HEK293 (cell line): ENCODE measurements at regions not wholly inside any gene's neighbourhood (a gene's known extent, or its start where the extent isn't known, plus 50 kb on each side); places are given as distances from the start of the nearest gene placed in this dataset.

Experiments used
- CTCF ChIA-PET: fragments of 350-600 bp; formaldehyde crosslinking; extraction: SDS; loops from one replicate; lab custom pipeline; 2021; ENCODE audit warnings: antibody characterized with exemption; lab: Yijun Ruan, JAX
- POLR2A ChIA-PET: fragments of 300-600 bp; formaldehyde crosslinking; extraction: SDS; loops from one replicate; lab custom pipeline; 2020; ENCODE audit warnings: antibody characterized with exemption, inconsistent platforms; lab: Yijun Ruan, JAX
- H3K27ac ChIP-seq: fragments of 200-500 bp; sonication (Bioruptor generic); 2 replicates; pipeline ENCODE4 v1.5.1; 2014; ENCODE audit warnings: low read depth, low read length, control low read depth, inconsistent platforms; ENCODE audit errors: extremely low read depth
- H3K36me3 ChIP-seq, 2 experiments: fragments of 200-500 bp in 1 of 2; sonication (Bioruptor generic) in 1 of 2; 1 replicate in 1 of 2; 2 replicates in 1 of 2; pipeline ENCODE4 v1.5.1; 2014 to 2017; ENCODE audit warnings: inconsistent platforms in 2 of 2, low read length in 2 of 2; ENCODE audit not compliant: control insufficient read depth in 2 of 2, insufficient read depth in 1 of 2
- H3K4me1 ChIP-seq: fragments of 200-500 bp; sonication (Bioruptor generic); 2 replicates; pipeline ENCODE4 v1.5.1; 2014; ENCODE audit warnings: mild to moderate bottlenecking, low read length, inconsistent platforms; ENCODE audit not compliant: control insufficient read depth, insufficient read depth
- H3K4me3 ChIP-seq: 2 replicates; pipeline ENCODE4 v1.5.1; 2011; ENCODE audit warnings: low read depth, mild to moderate bottlenecking, control low read depth, low read length, moderate library complexity
- H3K9me3 ChIP-seq: fragments of 200-500 bp; sonication (Bioruptor generic); 2 replicates; pipeline ENCODE4 v1.5.1; 2014; ENCODE audit warnings: low read depth, low read length, inconsistent platforms; ENCODE audit not compliant: control insufficient read depth, insufficient read depth
- EGR2 ChIP-seq: fragments of 450-650 bp; formaldehyde crosslinking; IDR thresholded peaks from 2 replicates; pipeline ENCODE4 v1.5.1; 2016; ENCODE audit warnings: low read depth, missing biosample characterization, missing genetic modification characterization
- HOXD13 ChIP-seq: sonication (generic); formaldehyde crosslinking; IDR thresholded peaks from 2 replicates; pipeline ENCODE4 v1.8.0; 2022; ENCODE audit warnings: missing genetic modification reagents, borderline replicate concordance
- INSM2 ChIP-seq: fragments of 450-650 bp; formaldehyde crosslinking; IDR thresholded peaks from 2 replicates; pipeline ENCODE4 v1.5.1; 2016; ENCODE audit warnings: missing biosample characterization, missing genetic modification characterization
- KLF17 ChIP-seq: fragments of 450-650 bp; formaldehyde crosslinking; IDR thresholded peaks from 2 replicates; pipeline ENCODE4 v1.5.1; 2016; ENCODE audit warnings: missing biosample characterization, missing genetic modification characterization
- OVOL3 ChIP-seq: fragments of 450-650 bp; formaldehyde crosslinking; IDR thresholded peaks from 2 replicates; pipeline ENCODE4 v1.5.1; 2016; ENCODE audit warnings: missing biosample characterization, missing genetic modification characterization
- SETDB1 ChIP-seq: IDR thresholded peaks from one replicate; pipeline ENCODE4 v1.6.1; 2017; ENCODE audit warnings: mild to moderate bottlenecking, low read length, moderate library complexity, mixed read lengths; ENCODE audit not compliant: insufficient read length
- SP2 ChIP-seq: fragments of 450-650 bp; formaldehyde crosslinking; IDR thresholded peaks from 2 replicates; pipeline ENCODE4 v1.5.1; 2016; ENCODE audit warnings: missing biosample characterization, missing genetic modification characterization
- TCF7L2 ChIP-seq: IDR thresholded peaks from 2 replicates; pipeline ENCODE4 v1.6.1; 2011; ENCODE audit warnings: low read depth, mild to moderate bottlenecking, inconsistent platforms, low read length, moderate library complexity, borderline replicate concordance
- WT1 ChIP-seq: fragments of 450-650 bp; formaldehyde crosslinking; IDR thresholded peaks from 2 replicates; pipeline ENCODE4 v1.5.1; 2016; ENCODE audit warnings: missing biosample characterization, missing genetic modification characterization
- ZBTB44 ChIP-seq: fragments of 450-650 bp; IDR thresholded peaks from 2 replicates; pipeline ENCODE4 v1.5.1; 2018; ENCODE audit warnings: missing biosample characterization, mild to moderate bottlenecking, missing genetic modification characterization
- ZFP3 ChIP-seq: fragments of 450-650 bp; formaldehyde crosslinking; IDR thresholded peaks from 2 replicates; pipeline ENCODE4 v1.5.1; 2016; ENCODE audit warnings: low read depth, missing biosample characterization, missing genetic modification characterization
- ZNF132 ChIP-seq: fragments of 450-650 bp; formaldehyde crosslinking; IDR thresholded peaks from 2 replicates; pipeline ENCODE4 v1.5.1; 2017; ENCODE audit warnings: missing biosample characterization, missing genetic modification characterization, borderline replicate concordance
- ZNF138 ChIP-seq: fragments of 450-650 bp; formaldehyde crosslinking; IDR thresholded peaks from 2 replicates; pipeline ENCODE4 v1.5.1; 2016; ENCODE audit warnings: missing biosample characterization, missing genetic modification characterization, borderline replicate concordance
- ZNF169 ChIP-seq: fragments of 450-650 bp; formaldehyde crosslinking; IDR thresholded peaks from 2 replicates; pipeline ENCODE4 v1.5.1; 2016; ENCODE audit warnings: missing biosample characterization, missing genetic modification characterization
- ZNF174 ChIP-seq: fragments of 450-650 bp; formaldehyde crosslinking; IDR thresholded peaks from 2 replicates; pipeline ENCODE4 v1.5.0; 2017; ENCODE audit warnings: missing biosample characterization, mild to moderate bottlenecking, missing genetic modification characterization
- ZNF266 ChIP-seq: fragments of 450-650 bp; formaldehyde crosslinking; IDR thresholded peaks from 2 replicates; pipeline ENCODE4 v1.5.1; 2016; ENCODE audit warnings: missing biosample characterization, missing genetic modification characterization, low read depth
- ZNF660 ChIP-seq: fragments of 450-650 bp; IDR thresholded peaks from 2 replicates; pipeline ENCODE4 v1.5.1; 2018; ENCODE audit warnings: missing biosample characterization, mild to moderate bottlenecking, missing genetic modification characterization
- ZNF670 ChIP-seq: fragments of 450-650 bp; formaldehyde crosslinking; IDR thresholded peaks from 2 replicates; pipeline ENCODE4 v1.5.1; 2016; ENCODE audit warnings: missing biosample characterization, missing genetic modification characterization, low read depth
- ZNF701 ChIP-seq: fragments of 450-650 bp; formaldehyde crosslinking; IDR thresholded peaks from 2 replicates; pipeline ENCODE4 v1.5.1; 2016; ENCODE audit warnings: missing biosample characterization, missing genetic modification characterization
- ZNF776 ChIP-seq: fragments of 450-650 bp; formaldehyde crosslinking; IDR thresholded peaks from 2 replicates; pipeline ENCODE4 v1.5.0; 2017; ENCODE audit warnings: missing biosample characterization, missing genetic modification characterization, borderline replicate concordance
- TF ChIP-seq, protein P1 (sequence below): fragments of 450-650 bp; formaldehyde crosslinking; IDR thresholded peaks from 2 replicates; pipeline ENCODE4 v1.5.1; 2016; ENCODE audit warnings: missing biosample characterization, missing genetic modification characterization
- TF ChIP-seq, protein P2 (sequence below): fragments of 450-650 bp; formaldehyde crosslinking; IDR thresholded peaks from 2 replicates; pipeline ENCODE4 v1.5.1; 2016; ENCODE audit warnings: missing biosample characterization, missing genetic modification characterization, borderline replicate concordance

GRCh38 chr10:3668276-3668965 is 116.6 kb downstream of the KLF6 start:
- CTCF ChIA-PET = no interaction called here
- Histone ChIP-seq H3K36me3 (no peaks in the 10 kb centered on the region), H3K27ac (no peak overlapping the region), H3K9me3 (no peaks in the 10 kb centered on the region), H3K4me1 (no peaks in the 10 kb centered on the region), H3K4me3 (no peak overlapping the region)
- POLR2A ChIA-PET = interaction anchor here (1.0 kb wide), 1 partner anchor 36 kb away, joined by 4 read pairs; no protein-coding TSS in a partner anchor
- TF ChIP-seq ZNF132 (tag by site-specific recombination) (no peak), EGR2 (tag by site-specific recombination) (no peak), ZNF660 (tag by site-specific recombination) (no peak), ZNF701 (no peak), SETDB1 (no peak), ZBTB44 (no peak), ZNF174 (tag by site-specific recombination) (no peak), HOXD13 (CRISPR knock-in tag) (no peak), ZNF266 (tag by site-specific recombination) (no peak), ZFP3 (tag by site-specific recombination) (no peak), WT1 (tag by site-specific recombination) (no peak), KLF17 (no peak), SP2 (tag by site-specific recombination) (no peak), ZNF138 (tag by site-specific recombination) (no peak), ZNF776 (tag by site-specific recombination) (no peak), ZNF169 (tag by site-specific recombination) (no peak)

DNA sequence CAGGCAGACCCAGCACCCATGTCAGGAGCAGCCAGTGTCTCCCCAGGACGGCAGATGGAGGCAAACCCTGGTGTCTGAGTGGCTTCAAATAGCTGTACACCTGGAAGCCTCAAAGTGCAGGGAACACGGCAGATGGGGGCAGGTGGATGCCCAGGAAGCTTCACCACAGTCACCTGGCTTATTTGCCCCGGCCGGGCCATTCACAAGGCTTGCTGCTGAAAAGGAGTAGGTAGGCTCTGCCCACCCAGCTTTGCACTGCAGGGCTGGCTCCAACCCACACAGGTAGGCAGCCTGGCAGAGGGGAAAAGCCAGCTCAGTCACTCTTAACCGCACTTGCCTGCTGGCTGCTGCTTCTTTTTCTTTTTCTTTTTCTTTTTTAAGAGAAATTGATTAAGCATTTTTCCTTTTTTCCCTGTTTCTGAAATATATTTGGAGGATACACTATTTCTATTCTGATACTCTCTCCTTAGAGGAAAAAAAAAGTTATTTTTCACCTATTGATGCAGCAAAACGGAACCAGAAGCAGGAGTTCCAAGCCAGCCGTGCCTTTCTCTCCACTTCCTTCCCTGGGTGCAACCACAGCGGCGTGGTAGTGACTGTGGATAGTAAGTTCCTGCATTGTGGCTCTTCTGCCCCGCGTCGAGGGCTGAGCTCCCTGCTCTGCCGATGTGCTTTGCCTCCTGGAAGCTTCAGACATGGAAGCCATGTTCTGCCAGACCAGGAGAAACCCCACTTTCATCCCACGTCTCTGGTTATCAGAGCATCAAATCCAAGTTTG is 118.3 kb downstream of the KLF6 start:
- Histone ChIP-seq H3K4me1 (no peaks in the 10 kb centered on the region), H3K36me3 (no peaks in the 10 kb centered on the region), H3K27ac (no peak overlapping the region), H3K9me3 (no peaks in the 10 kb centered on the region), H3K4me3 (no peak overlapping the region)
- ChIA-PET POLR2A (no interaction called here), CTCF (no interaction called here)
- TF ChIP-seq OVOL3 (tag by site-specific recombination) (no peak), ZNF670 (no peak), TCF7L2 (no peak), INSM2 (no peak)
- TF ChIP-seq, protein P1, sequence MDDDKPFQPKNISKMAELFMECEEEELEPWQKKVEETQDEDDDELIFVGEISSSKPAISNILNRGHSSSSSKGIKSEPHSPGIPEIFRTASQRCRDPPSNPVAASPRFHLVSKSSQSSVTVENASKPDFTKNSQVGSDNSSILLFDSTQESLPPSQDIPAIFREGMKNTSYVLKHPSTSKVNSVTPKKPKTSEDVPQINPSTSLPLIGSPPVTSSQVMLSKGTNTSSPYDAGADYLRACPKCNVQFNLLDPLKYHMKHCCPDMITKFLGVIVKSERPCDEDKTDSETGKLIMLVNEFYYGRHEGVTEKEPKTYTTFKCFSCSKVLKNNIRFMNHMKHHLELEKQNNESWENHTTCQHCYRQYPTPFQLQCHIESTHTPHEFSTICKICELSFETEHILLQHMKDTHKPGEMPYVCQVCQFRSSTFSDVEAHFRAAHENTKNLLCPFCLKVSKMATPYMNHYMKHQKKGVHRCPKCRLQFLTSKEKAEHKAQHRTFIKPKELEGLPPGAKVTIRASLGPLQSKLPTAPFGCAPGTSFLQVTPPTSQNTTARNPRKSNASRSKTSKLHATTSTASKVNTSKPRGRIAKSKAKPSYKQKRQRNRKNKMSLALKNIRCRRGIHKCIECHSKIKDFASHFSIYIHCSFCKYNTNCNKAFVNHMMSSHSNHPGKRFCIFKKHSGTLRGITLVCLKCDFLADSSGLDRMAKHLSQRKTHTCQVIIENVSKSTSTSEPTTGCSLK (tag by site-specific recombination) = no peak
- TF ChIP-seq, protein P2, sequence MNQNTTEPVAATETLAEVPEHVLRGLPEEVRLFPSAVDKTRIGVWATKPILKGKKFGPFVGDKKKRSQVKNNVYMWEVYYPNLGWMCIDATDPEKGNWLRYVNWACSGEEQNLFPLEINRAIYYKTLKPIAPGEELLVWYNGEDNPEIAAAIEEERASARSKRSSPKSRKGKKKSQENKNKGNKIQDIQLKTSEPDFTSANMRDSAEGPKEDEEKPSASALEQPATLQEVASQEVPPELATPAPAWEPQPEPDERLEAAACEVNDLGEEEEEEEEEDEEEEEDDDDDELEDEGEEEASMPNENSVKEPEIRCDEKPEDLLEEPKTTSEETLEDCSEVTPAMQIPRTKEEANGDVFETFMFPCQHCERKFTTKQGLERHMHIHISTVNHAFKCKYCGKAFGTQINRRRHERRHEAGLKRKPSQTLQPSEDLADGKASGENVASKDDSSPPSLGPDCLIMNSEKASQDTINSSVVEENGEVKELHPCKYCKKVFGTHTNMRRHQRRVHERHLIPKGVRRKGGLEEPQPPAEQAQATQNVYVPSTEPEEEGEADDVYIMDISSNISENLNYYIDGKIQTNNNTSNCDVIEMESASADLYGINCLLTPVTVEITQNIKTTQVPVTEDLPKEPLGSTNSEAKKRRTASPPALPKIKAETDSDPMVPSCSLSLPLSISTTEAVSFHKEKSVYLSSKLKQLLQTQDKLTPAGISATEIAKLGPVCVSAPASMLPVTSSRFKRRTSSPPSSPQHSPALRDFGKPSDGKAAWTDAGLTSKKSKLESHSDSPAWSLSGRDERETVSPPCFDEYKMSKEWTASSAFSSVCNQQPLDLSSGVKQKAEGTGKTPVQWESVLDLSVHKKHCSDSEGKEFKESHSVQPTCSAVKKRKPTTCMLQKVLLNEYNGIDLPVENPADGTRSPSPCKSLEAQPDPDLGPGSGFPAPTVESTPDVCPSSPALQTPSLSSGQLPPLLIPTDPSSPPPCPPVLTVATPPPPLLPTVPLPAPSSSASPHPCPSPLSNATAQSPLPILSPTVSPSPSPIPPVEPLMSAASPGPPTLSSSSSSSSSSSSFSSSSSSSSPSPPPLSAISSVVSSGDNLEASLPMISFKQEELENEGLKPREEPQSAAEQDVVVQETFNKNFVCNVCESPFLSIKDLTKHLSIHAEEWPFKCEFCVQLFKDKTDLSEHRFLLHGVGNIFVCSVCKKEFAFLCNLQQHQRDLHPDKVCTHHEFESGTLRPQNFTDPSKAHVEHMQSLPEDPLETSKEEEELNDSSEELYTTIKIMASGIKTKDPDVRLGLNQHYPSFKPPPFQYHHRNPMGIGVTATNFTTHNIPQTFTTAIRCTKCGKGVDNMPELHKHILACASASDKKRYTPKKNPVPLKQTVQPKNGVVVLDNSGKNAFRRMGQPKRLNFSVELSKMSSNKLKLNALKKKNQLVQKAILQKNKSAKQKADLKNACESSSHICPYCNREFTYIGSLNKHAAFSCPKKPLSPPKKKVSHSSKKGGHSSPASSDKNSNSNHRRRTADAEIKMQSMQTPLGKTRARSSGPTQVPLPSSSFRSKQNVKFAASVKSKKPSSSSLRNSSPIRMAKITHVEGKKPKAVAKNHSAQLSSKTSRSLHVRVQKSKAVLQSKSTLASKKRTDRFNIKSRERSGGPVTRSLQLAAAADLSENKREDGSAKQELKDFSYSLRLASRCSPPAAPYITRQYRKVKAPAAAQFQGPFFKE (tag by site-specific recombination) = no peak
